Effector memory CD8-positive, alpha-beta T cell (primary cell): ENCODE measurements at regions not wholly inside any gene's neighbourhood (a gene's known extent, or its start where the extent isn't known, plus 50 kb on each side); places are given as distances from the start of the nearest gene placed in this dataset.

ENCODE experiments used
- ATAC-seq: fragments of 150-1000 bp; cut with Tn5 transposase; replicated peaks from 2 replicates; pipeline ENCODE4 v1.10.0; 2021; ENCODE audit warnings: mild to moderate bottlenecking, moderate library complexity
- DNase-seq, 3 experiments: peaks; one replicate each; pipeline ENCODE4 v3.0.0; 2021
- H3K27ac Mint-ChIP-seq, 2 donors: one replicate each; pipeline ENCODE4 v1.8.0; 2022; ENCODE audit warnings: mild to moderate bottlenecking in 2 of 2, mixed read lengths in 2 of 2, moderate library complexity in 2 of 2
- H3K27me3 Mint-ChIP-seq, 2 donors: one replicate each; pipeline ENCODE4 v1.8.0; 2022; ENCODE audit warnings: mixed read lengths in 2 of 2
- H3K36me3 Mint-ChIP-seq: one replicate; pipeline ENCODE4 v1.8.0; 2022; ENCODE audit warnings: mild to moderate bottlenecking, moderate library complexity, mixed read lengths; ENCODE audit not compliant: insufficient read depth
- H3K4me1 Mint-ChIP-seq, 2 donors: one replicate each; pipeline ENCODE4 v1.8.0; 2022; ENCODE audit warnings: low read depth in 2 of 2, mixed read lengths in 2 of 2
- H3K4me3 Mint-ChIP-seq, 2 donors: one replicate each; pipeline ENCODE4 v1.8.0; 2022; ENCODE audit warnings: mild to moderate bottlenecking in 2 of 2, mixed read lengths in 2 of 2, moderate library complexity in 2 of 2
- H3K9me3 Mint-ChIP-seq, 2 donors: one replicate each; pipeline ENCODE4 v1.8.0; 2022; ENCODE audit warnings: mixed read lengths in 2 of 2

- Mint-ChIP-seq H3K9me3 (peaks cover 4 to 17% of the 10 kb centered on the region in 2 donors), H3K36me3 (no peaks in the 10 kb centered on the region), H3K27me3 (no peaks in the 10 kb centered on the region), H3K4me1 (no peaks in the 10 kb centered on the region), H3K27ac (no peak overlapping the region), H3K4me3 (no peak overlapping the region)
- no peak for DNase-seq
- no peak for ATAC-seq
Measured at GRCh38 chr7:9945857-9946256, 1027.8 kb upstream of the PHF14 start.

- no peak for ATAC-seq
- Mint-ChIP-seq H3K9me3 (peaks cover 9 to 12% of the 10 kb centered on the region in 2 donors), H3K4me3 (no peak overlapping the region), H3K36me3 (peaks cover 4% of the 10 kb centered on the region), H3K27me3 (no peaks in the 10 kb centered on the region), H3K27ac (no peak overlapping the region), H3K4me1 (no peaks in the 10 kb centered on the region)
- no peak for DNase-seq
Measured at GRCh38 chr7:9955138-9955537, 1018.5 kb upstream of the PHF14 start.

- ATAC-seq, result no peak
- no peaks in the 10 kb centered on the region for H3K4me1 Mint-ChIP-seq
- H3K27ac Mint-ChIP-seq, result no peak overlapping the region
- H3K4me3 Mint-ChIP-seq, result no peak overlapping the region
- peaks cover 9 to 16% of the 10 kb centered on the region in 2 donors for H3K9me3 Mint-ChIP-seq
- H3K27me3 Mint-ChIP-seq, result no peaks in the 10 kb centered on the region
- H3K36me3 Mint-ChIP-seq, result peaks cover 4% of the 10 kb centered on the region
- no peak for DNase-seq
Measured at GRCh38 chr7:9958486-9958885, 1015.2 kb upstream of the PHF14 start.

- Mint-ChIP-seq H3K4me3 (no peak overlapping the region), H3K27me3 (no peaks in the 10 kb centered on the region), H3K36me3 (no peaks in the 10 kb centered on the region), H3K4me1 (no peaks in the 10 kb centered on the region), H3K27ac (no peak overlapping the region), H3K9me3 (peaks cover 0 to 8% of the 10 kb centered on the region in 2 donors)
- DNase-seq, result no peak
- ATAC-seq, result no peak
Measured at GRCh38 chr7:9960460-9960859, 1013.2 kb upstream of the PHF14 start.

GRCh38 chr7:9961161-9961922, 1012.3 kb upstream of the PHF14 start:
- no peak overlapping the region for H3K27ac Mint-ChIP-seq
- DNase-seq (no peak), ATAC-seq (no peak)
- H3K27me3 Mint-ChIP-seq, result no peaks in the 10 kb centered on the region
- no peak overlapping the region for H3K4me3 Mint-ChIP-seq
- H3K4me1 Mint-ChIP-seq, result no peaks in the 10 kb centered on the region
- H3K9me3 Mint-ChIP-seq, result peaks cover 0 to 7% of the 10 kb centered on the region in 2 donors
- H3K36me3 Mint-ChIP-seq, result no peaks in the 10 kb centered on the region

- peaks cover 0 to 4% of the 10 kb centered on the region in 2 donors for H3K9me3 Mint-ChIP-seq
- H3K4me3 Mint-ChIP-seq, result no peak overlapping the region
- no peak overlapping the region for H3K27ac Mint-ChIP-seq
- ATAC-seq, result no peak
- no peaks in the 10 kb centered on the region for H3K27me3 Mint-ChIP-seq
- H3K4me1 Mint-ChIP-seq, result no peaks in the 10 kb centered on the region
- no peak for DNase-seq
- H3K36me3 Mint-ChIP-seq, result no peaks in the 10 kb centered on the region
Measured at GRCh38 chr7:9962742-9963141, 1010.9 kb upstream of the PHF14 start.

GRCh38 chr7:9978106-9979064, 995.3 kb upstream of the PHF14 start:
- H3K27me3 Mint-ChIP-seq, result no peaks in the 10 kb centered on the region
- no peak overlapping the region for H3K27ac Mint-ChIP-seq
- H3K4me1 Mint-ChIP-seq, result no peaks in the 10 kb centered on the region
- no peak overlapping the region for H3K4me3 Mint-ChIP-seq
- no peaks in the 10 kb centered on the region for H3K36me3 Mint-ChIP-seq
- H3K9me3 Mint-ChIP-seq, result no peaks in the 10 kb centered on the region
- no peak for DNase-seq
- no peak for ATAC-seq

GRCh38 chr7:9981742-9982349, 991.8 kb upstream of the PHF14 start:
- ATAC-seq (no peak), DNase-seq (no peak)
- H3K4me1 Mint-ChIP-seq, result no peaks in the 10 kb centered on the region
- H3K27ac Mint-ChIP-seq, result no peak overlapping the region
- no peaks in the 10 kb centered on the region for H3K36me3 Mint-ChIP-seq
- H3K27me3 Mint-ChIP-seq, result no peaks in the 10 kb centered on the region
- H3K4me3 Mint-ChIP-seq, result no peak overlapping the region
- no peaks in the 10 kb centered on the region for H3K9me3 Mint-ChIP-seq

- H3K9me3 Mint-ChIP-seq, result peaks cover 2 to 5% of the 10 kb centered on the region in 2 donors
- no peaks in the 10 kb centered on the region for H3K36me3 Mint-ChIP-seq
- H3K4me1 Mint-ChIP-seq, result no peaks in the 10 kb centered on the region
- no peak for ATAC-seq
- H3K27ac Mint-ChIP-seq, result no peak overlapping the region
- H3K27me3 Mint-ChIP-seq, result no peaks in the 10 kb centered on the region
- H3K4me3 Mint-ChIP-seq, result no peak overlapping the region
- no peak for DNase-seq
Measured at GRCh38 chr7:9983048-9983447, 990.6 kb upstream of the PHF14 start.

- ATAC-seq (no peak), DNase-seq (no peak)
- Mint-ChIP-seq H3K27me3 (no peaks in the 10 kb centered on the region), H3K27ac (no peak overlapping the region), H3K36me3 (no peaks in the 10 kb centered on the region), H3K4me1 (no peaks in the 10 kb centered on the region), H3K4me3 (no peak overlapping the region), H3K9me3 (peaks cover 12 to 17% of the 10 kb centered on the region in 2 donors)
Measured at GRCh38 chr7:10015687-10016086, 958.0 kb upstream of the PHF14 start.

GRCh38 chr7:10022480-10022879, 951.2 kb upstream of the PHF14 start:
- no peak overlapping the region for H3K27ac Mint-ChIP-seq
- H3K9me3 Mint-ChIP-seq, result peaks cover 7 to 8% of the 10 kb centered on the region in 2 donors
- ATAC-seq, result no peak

GRCh38 chr7:10022957-10023356, 950.7 kb upstream of the PHF14 start:
- Mint-ChIP-seq H3K36me3 (no peaks in the 10 kb centered on the region), H3K4me1 (no peaks in the 10 kb centered on the region), H3K4me3 (no peak overlapping the region), H3K9me3 (peaks cover 7 to 8% of the 10 kb centered on the region in 2 donors), H3K27me3 (no peaks in the 10 kb centered on the region), H3K27ac (no peak overlapping the region)
- DNase-seq (no peak), ATAC-seq (no peak)

More at GRCh38 chr7:10022480-10022879, 951.2 kb upstream of the PHF14 start:
- no peaks in the 10 kb centered on the region for H3K4me1 Mint-ChIP-seq
- DNase-seq, result no peak
- no peaks in the 10 kb centered on the region for H3K36me3 Mint-ChIP-seq
- no peak overlapping the region for H3K4me3 Mint-ChIP-seq
- H3K27me3 Mint-ChIP-seq, result no peaks in the 10 kb centered on the region

- Mint-ChIP-seq H3K27ac (no peak overlapping the region), H3K27me3 (no peaks in the 10 kb centered on the region)
Measured at GRCh38 chr7:10034843-10035556, 938.7 kb upstream of the PHF14 start.

More at GRCh38 chr7:10034843-10035556, 938.7 kb upstream of the PHF14 start:
- ATAC-seq (no peak), DNase-seq (no peak)
- Mint-ChIP-seq H3K9me3 (peaks cover 6 to 18% of the 10 kb centered on the region in 2 donors), H3K36me3 (no peaks in the 10 kb centered on the region), H3K4me3 (no peak overlapping the region), H3K4me1 (no peaks in the 10 kb centered on the region)
